Neural cell (in vitro differentiated cells): ENCODE measurements at regions not wholly inside any gene's neighbourhood (a gene's known extent, or its start where the extent isn't known, plus 50 kb on each side); places are given as distances from the start of the nearest gene placed in this dataset.

ENCODE experiments used
- CTCF ChIP-seq: fragments of 450-650 bp; IDR thresholded peaks from 2 replicates; pipeline ENCODE4 v1.5.1; 2014; ENCODE audit warnings: antibody characterized with exemption, mild to moderate bottlenecking, moderate library complexity; ENCODE audit not compliant: poor library complexity, severe bottlenecking
- EP300 ChIP-seq: fragments of 450-650 bp; conservative IDR thresholded peaks from 2 replicates; pipeline ENCODE4 v1.6.1; 2014; ENCODE audit warnings: antibody characterized with exemption, mild to moderate bottlenecking, moderate library complexity; ENCODE audit not compliant: poor library complexity, severe bottlenecking
- EZH2 ChIP-seq: fragments of 200-600, 300-800 bp; shearing (Covaris generic), sonication (generic); IDR thresholded peaks from 2 replicates; pipeline ENCODE4 v1.6.1; 2014; ENCODE audit warnings: antibody characterized with exemption, low read length, borderline replicate concordance, mild to moderate bottlenecking; ENCODE audit not compliant: insufficient read depth, poor library complexity, severe bottlenecking
- POLR2AphosphoS5 ChIP-seq: IDR thresholded peaks from 2 replicates; pipeline ENCODE4 v1.6.1; 2012

- TF ChIP-seq EP300 (no peak), POLR2AphosphoS5 (no peak), CTCF (no peak), EZH2 (no peak)
Measured at GRCh38 chr9:26392639-26393038, 500.0 kb downstream of the CAAP1 start.
